Medulla oblongata (tissue), 1 donor: ENCODE measurements at regions not wholly inside any gene's neighbourhood (a gene's known extent, or its start where the extent isn't known, plus 50 kb on each side); places are given as distances from the start of the nearest gene placed in this dataset.

Experiments used
- DNase-seq: peaks from one replicate; pipeline ENCODE4 v3.0.0-alpha.2; 2015; ENCODE audit errors: extremely low spot score

GRCh38 chr2:59019566-59020159 is 778.5 kb upstream of the FANCL start:
- no peak for DNase-seq

GRCh38 chr2:59018737-59019136 is 777.6 kb upstream of the FANCL start:
- no peak for DNase-seq

- no peak for DNase-seq
Measured at GRCh38 chr2:59015027-59015426, 773.9 kb upstream of the FANCL start.

- no peak for DNase-seq
Measured at GRCh38 chr2:59012971-59013370, 771.8 kb upstream of the FANCL start.

- no peak for DNase-seq
Measured at GRCh38 chr2:59012234-59012633, 771.1 kb upstream of the FANCL start.

GRCh38 chr2:59008950-59009349 is 767.8 kb upstream of the FANCL start:
- DNase-seq, result no peak

- DNase-seq, result no peak
Measured at GRCh38 chr2:59005836-59006615, 764.9 kb upstream of the FANCL start.

- no peak for DNase-seq
Measured at GRCh38 chr2:59004621-59005020, 763.5 kb upstream of the FANCL start.

- DNase-seq, result no peak
Measured at GRCh38 chr2:59000796-59001195, 759.7 kb upstream of the FANCL start.

- no peak for DNase-seq
Measured at GRCh38 chr2:58992062-58992706, 751.1 kb upstream of the FANCL start.

- no peak for DNase-seq
Measured at GRCh38 chr2:58991357-58991756, 750.2 kb upstream of the FANCL start.

- no peak for DNase-seq
Measured at GRCh38 chr2:58985541-58985940, 744.4 kb upstream of the FANCL start.

- DNase-seq, result no peak
Measured at GRCh38 chr2:58984731-58985130, 743.6 kb upstream of the FANCL start.

- no peak for DNase-seq
Measured at GRCh38 chr2:58983111-58983510, 742.0 kb upstream of the FANCL start.

- no peak for DNase-seq
Measured at GRCh38 chr2:58981237-58981636, 740.1 kb upstream of the FANCL start.

GRCh38 chr2:58976375-58977071 is 735.4 kb upstream of the FANCL start:
- DNase-seq, result no peak

- DNase-seq, result no peak
Measured at GRCh38 chr2:58974881-58975280, 733.8 kb upstream of the FANCL start.

- DNase-seq, result no peak
Measured at GRCh38 chr2:58974426-58974825, 733.3 kb upstream of the FANCL start.

- DNase-seq, result no peak
Measured at GRCh38 chr2:58973811-58974281, 732.7 kb upstream of the FANCL start.

- no peak for DNase-seq
Measured at GRCh38 chr2:58972737-58973136, 731.6 kb upstream of the FANCL start.

- no peak for DNase-seq
Measured at GRCh38 chr2:58971511-58972360, 730.6 kb upstream of the FANCL start.
